CD4-positive, CD25-positive, alpha-beta regulatory T cell (primary cell): ENCODE measurements at regions not wholly inside any gene's neighbourhood (a gene's known extent, or its start where the extent isn't known, plus 50 kb on each side); places are given as distances from the start of the nearest gene placed in this dataset.

Experiments used
- ATAC-seq, 2 donors: fragments of 150-1000 bp; cut with Tn5 transposase; one replicate each; pipeline ENCODE4 v1.10.0; 2021; ENCODE audit warnings: low read depth in 2 of 2, moderate number of reproducible peaks in 2 of 2, moderate library complexity in 1 of 2
- DNase-seq, 3 donors: peaks; one replicate each; pipeline versions ENCODE4 v3.0.0 to v3.0.0-alpha.2; 2012 to 2022; ENCODE audit warnings: mixed read lengths in 1 of 3
- H3K27ac ChIP-seq: one replicate; pipeline ENCODE4 v1.7.0; 2013; ENCODE audit warnings: mild to moderate bottlenecking, low read length; ENCODE audit not compliant: insufficient read depth, poor library complexity, severe bottlenecking
- H3K27me3 ChIP-seq: one replicate; pipeline ENCODE4 v1.7.0; 2013; ENCODE audit warnings: low read length; ENCODE audit not compliant: control insufficient read depth, insufficient read depth
- H3K36me3 ChIP-seq: one replicate; pipeline ENCODE4 v1.7.0; 2013; ENCODE audit warnings: mild to moderate bottlenecking, low read length, moderate library complexity; ENCODE audit not compliant: control insufficient read depth, insufficient read depth
- H3K4me1 ChIP-seq: 2 replicates; pipeline ENCODE4 v1.7.0; 2013; ENCODE audit warnings: mild to moderate bottlenecking, low read length; ENCODE audit not compliant: insufficient read depth, control insufficient read depth, poor library complexity, severe bottlenecking
- H3K4me3 ChIP-seq: one replicate; pipeline ENCODE4 v1.7.0; 2013; ENCODE audit warnings: low read depth, mild to moderate bottlenecking, low read length, moderate library complexity
- H3K9me3 ChIP-seq, 2 experiments: 1 replicate in 1 of 2; 2 replicates in 1 of 2; pipeline ENCODE4 v1.7.0; 2013; ENCODE audit warnings: low read length in 2 of 2, mild to moderate bottlenecking in 1 of 2, moderate library complexity in 1 of 2; ENCODE audit not compliant: control insufficient read depth in 2 of 2
- H3K27ac Mint-ChIP-seq, 3 donors: one replicate each; pipeline ENCODE4 v1.8.0; 2020 to 2022; ENCODE audit warnings: mild to moderate bottlenecking in 3 of 3, mixed read lengths in 3 of 3, moderate library complexity in 2 of 3
- H3K27me3 Mint-ChIP-seq: one replicate; pipeline ENCODE4 v1.8.0; 2022; ENCODE audit warnings: mild to moderate bottlenecking, mixed read lengths
- H3K36me3 Mint-ChIP-seq: one replicate; pipeline ENCODE4 v1.8.0; 2020; ENCODE audit warnings: mixed read lengths
- H3K4me1 Mint-ChIP-seq, 4 donors: one replicate each; pipeline ENCODE4 v1.8.0; 2020 to 2022; ENCODE audit warnings: mixed read lengths in 4 of 4, mild to moderate bottlenecking in 1 of 4
- H3K4me3 Mint-ChIP-seq, 4 donors: one replicate each; pipeline ENCODE4 v1.8.0; 2020 to 2022; ENCODE audit warnings: mild to moderate bottlenecking in 4 of 4, mixed read lengths in 4 of 4, moderate library complexity in 3 of 4
- H3K9me3 Mint-ChIP-seq, 7 donors: one replicate each; pipeline ENCODE4 v1.8.0; 2020 to 2022; ENCODE audit warnings: mixed read lengths in 7 of 7, mild to moderate bottlenecking in 3 of 7, moderate library complexity in 2 of 7

GRCh38 chr7:91518058-91518457 is 253.8 kb downstream of the FZD1 start:
- H3K27ac Mint-ChIP-seq, result peak overlapping the region in 1 of 3 donors; percentile 40
- Histone ChIP-seq H3K27me3 (no peaks in the 10 kb centered on the region), H3K4me1 (no peaks in the 10 kb centered on the region), H3K4me3 (no peak overlapping the region), H3K27ac (no peak overlapping the region), H3K9me3 (no peaks in the 10 kb centered on the region), H3K36me3 (no peaks in the 10 kb centered on the region)
- H3K4me1 Mint-ChIP-seq, result no peaks in the 10 kb centered on the region
- no peak for DNase-seq
- H3K9me3 Mint-ChIP-seq, result peaks cover 0 to 8% (median 2%) of the 10 kb centered on the region in 7 donors
- no peak overlapping the region for H3K4me3 Mint-ChIP-seq
- peaks cover 6% of the 10 kb centered on the region for H3K27me3 Mint-ChIP-seq
- H3K36me3 Mint-ChIP-seq, result no peaks in the 10 kb centered on the region
- no peak for ATAC-seq

GRCh38 chr7:91519241-91520158 is 255.3 kb downstream of the FZD1 start:
- H3K36me3 Mint-ChIP-seq, result no peaks in the 10 kb centered on the region

GRCh38 chr7:91520645-91521044 is 256.4 kb downstream of the FZD1 start:
- DNase-seq (no peak), ATAC-seq (no peak)
- H3K4me3 Mint-ChIP-seq, result peak overlapping the region in 1 of 4 donors; percentile 84

More at GRCh38 chr7:91519241-91520158, 255.3 kb downstream of the FZD1 start:
- Histone ChIP-seq H3K4me1 (no peaks in the 10 kb centered on the region), H3K9me3 (no peaks in the 10 kb centered on the region), H3K27ac (no peak overlapping the region), H3K27me3 (no peaks in the 10 kb centered on the region), H3K36me3 (no peaks in the 10 kb centered on the region), H3K4me3 (no peak overlapping the region)
- H3K4me1 Mint-ChIP-seq, result no peaks in the 10 kb centered on the region
- peaks cover 0 to 4% (median 2%) of the 10 kb centered on the region in 7 donors for H3K9me3 Mint-ChIP-seq
- ATAC-seq, result no peak
- no peak overlapping the region for H3K27ac Mint-ChIP-seq
- H3K4me3 Mint-ChIP-seq, result no peak overlapping the region
- peaks cover 6% of the 10 kb centered on the region for H3K27me3 Mint-ChIP-seq
- no peak for DNase-seq

DNA sequence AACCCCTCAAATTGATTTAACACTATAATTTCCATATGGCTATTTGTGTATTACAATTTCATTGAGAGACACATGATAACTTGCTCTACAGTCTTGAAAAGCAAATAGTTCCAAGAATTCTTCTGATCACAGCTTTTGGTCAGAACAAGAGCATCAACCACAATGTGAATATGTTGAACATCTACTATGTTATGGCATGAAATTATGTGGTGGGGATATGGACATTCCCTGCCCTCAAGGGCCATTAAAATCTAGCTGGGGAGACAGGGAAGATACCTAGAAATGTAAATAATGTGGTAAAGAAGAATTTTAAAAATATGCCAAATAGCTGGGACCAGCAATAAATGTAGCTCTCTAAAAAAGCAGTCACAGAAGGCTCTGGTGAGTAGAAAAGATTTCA is 262.2 kb downstream of the FZD1 start:
- Mint-ChIP-seq H3K9me3 (peaks cover 1 to 25% (median 11%) of the 10 kb centered on the region in 7 donors), H3K4me1 (no peaks in the 10 kb centered on the region), H3K36me3 (no peaks in the 10 kb centered on the region), H3K4me3 (no peak overlapping the region), H3K27ac (no peak overlapping the region), H3K27me3 (peaks cover 6% of the 10 kb centered on the region)
- Histone ChIP-seq H3K27me3 (no peaks in the 10 kb centered on the region), H3K4me3 (no peak overlapping the region), H3K27ac (no peak overlapping the region), H3K9me3 (no peaks in the 10 kb centered on the region), H3K36me3 (no peaks in the 10 kb centered on the region), H3K4me1 (no peaks in the 10 kb centered on the region)
- DNase-seq (no peak), ATAC-seq (no peak)

More at GRCh38 chr7:91520645-91521044, 256.4 kb downstream of the FZD1 start:
- no peaks in the 10 kb centered on the region for H3K9me3 ChIP-seq
- H3K27me3 ChIP-seq, result no peaks in the 10 kb centered on the region
- H3K36me3 ChIP-seq, result no peaks in the 10 kb centered on the region
- H3K4me1 Mint-ChIP-seq, result no peaks in the 10 kb centered on the region
- no peaks in the 10 kb centered on the region for H3K36me3 Mint-ChIP-seq
- H3K9me3 Mint-ChIP-seq, result peaks cover 0 to 4% (median 4%) of the 10 kb centered on the region in 7 donors
- no peak overlapping the region for H3K4me3 ChIP-seq
- no peaks in the 10 kb centered on the region for H3K4me1 ChIP-seq
- H3K27me3 Mint-ChIP-seq, result peaks cover 6% of the 10 kb centered on the region
- no peak overlapping the region for H3K27ac ChIP-seq
- no peak overlapping the region for H3K27ac Mint-ChIP-seq

DNA sequence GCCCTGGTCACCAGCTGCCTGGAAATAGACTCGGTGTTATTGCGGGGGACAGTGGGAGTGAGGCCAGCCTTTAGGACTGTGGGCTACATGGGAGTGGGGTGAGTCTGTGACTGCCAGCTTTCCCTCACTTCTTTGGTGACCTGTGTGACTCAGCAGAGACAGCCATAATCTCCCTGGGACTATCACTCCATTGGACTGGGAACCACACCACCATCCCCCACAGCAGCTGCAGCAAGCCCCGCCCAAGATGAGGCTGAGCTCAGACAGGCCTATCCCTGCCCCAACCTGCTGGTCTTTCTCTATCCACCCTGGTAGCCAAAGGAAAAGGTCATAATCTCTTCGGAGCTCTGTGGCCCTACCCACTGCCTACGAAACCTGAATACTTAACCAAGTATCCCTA is 263.2 kb downstream of the FZD1 start:
- Mint-ChIP-seq H3K27me3 (peaks cover under 1% of the 10 kb centered on the region), H3K4me3 (no peak overlapping the region), H3K36me3 (no peaks in the 10 kb centered on the region)

GRCh38 chr7:91533996-91534395 is 269.8 kb downstream of the FZD1 start:
- Mint-ChIP-seq H3K4me3 (no peak overlapping the region), H3K27ac (no peak overlapping the region)
- H3K4me1 ChIP-seq, result no peaks in the 10 kb centered on the region

More for the DNA sequence above, 263.2 kb downstream of the FZD1 start:
- no peak overlapping the region for H3K27ac Mint-ChIP-seq
- Histone ChIP-seq H3K36me3 (no peaks in the 10 kb centered on the region), H3K27ac (no peak overlapping the region), H3K27me3 (no peaks in the 10 kb centered on the region), H3K4me3 (no peak overlapping the region), H3K4me1 (no peaks in the 10 kb centered on the region), H3K9me3 (no peaks in the 10 kb centered on the region)
- peaks cover 2 to 27% (median 12%) of the 10 kb centered on the region in 7 donors for H3K9me3 Mint-ChIP-seq
- DNase-seq, result no peak
- ATAC-seq, result no peak
- no peaks in the 10 kb centered on the region for H3K4me1 Mint-ChIP-seq

GRCh38 chr7:91537260-91538152 is 273.3 kb downstream of the FZD1 start:
- no peaks in the 10 kb centered on the region for H3K4me1 Mint-ChIP-seq
- no peaks in the 10 kb centered on the region for H3K27me3 Mint-ChIP-seq
- no peaks in the 10 kb centered on the region for H3K27me3 ChIP-seq
- H3K4me3 ChIP-seq, result no peak overlapping the region
- H3K27ac ChIP-seq, result no peak overlapping the region
- no peaks in the 10 kb centered on the region for H3K36me3 ChIP-seq
- H3K27ac Mint-ChIP-seq, result peak overlapping the region in 1 of 3 donors; percentile 79
- H3K9me3 ChIP-seq, result no peaks in the 10 kb centered on the region
- ATAC-seq, result no peak
- no peak for DNase-seq
- no peaks in the 10 kb centered on the region for H3K4me1 ChIP-seq
- no peaks in the 10 kb centered on the region for H3K36me3 Mint-ChIP-seq
- H3K9me3 Mint-ChIP-seq, result peaks cover 0 to 7% (median 2%) of the 10 kb centered on the region in 7 donors
- no peak overlapping the region for H3K4me3 Mint-ChIP-seq

More at GRCh38 chr7:91533996-91534395, 269.8 kb downstream of the FZD1 start:
- Mint-ChIP-seq H3K27me3 (no peaks in the 10 kb centered on the region), H3K36me3 (no peaks in the 10 kb centered on the region), H3K9me3 (peaks cover 0 to 23% (median 9%) of the 10 kb centered on the region in 7 donors), H3K4me1 (no peaks in the 10 kb centered on the region)
- H3K36me3 ChIP-seq, result no peaks in the 10 kb centered on the region
- H3K27me3 ChIP-seq, result no peaks in the 10 kb centered on the region
- no peak overlapping the region for H3K4me3 ChIP-seq
- DNase-seq (no peak), ATAC-seq (no peak)
- H3K27ac ChIP-seq, result no peak overlapping the region
- H3K9me3 ChIP-seq, result no peaks in the 10 kb centered on the region
